HG03342 (cell line): ENCODE measurements at regions not wholly inside any gene's neighbourhood (a gene's known extent, or its start where the extent isn't known, plus 50 kb on each side); places are given as distances from the start of the nearest gene placed in this dataset.
"Not testable (repeated sequence)": the region's sequence is repeated elsewhere in the genome, so short reads cannot be mapped to it uniquely, and the experiment has no call there.

Source experiments
- ATAC-seq: cut with Tn5 transposase; IDR thresholded peaks from one replicate; pipeline ENCODE4 v1.9.1; 2021; ENCODE audit warnings: mild to moderate bottlenecking, moderate library complexity; ENCODE audit not compliant: unreplicated experiment

- ATAC-seq = no peak
Measured at GRCh38 chr2:59770651-59771050, 782.8 kb downstream of the BCL11A start.

- ATAC-seq = no peak
Measured at GRCh38 chr2:59761966-59762365, 791.5 kb downstream of the BCL11A start.

- no peak for ATAC-seq
Measured at GRCh38 chr2:59756150-59756549, 797.3 kb downstream of the BCL11A start.

GRCh38 chr2:59754011-59754735 lies 799.3 kb downstream of the BCL11A start:
- ATAC-seq = no peak

DNA sequence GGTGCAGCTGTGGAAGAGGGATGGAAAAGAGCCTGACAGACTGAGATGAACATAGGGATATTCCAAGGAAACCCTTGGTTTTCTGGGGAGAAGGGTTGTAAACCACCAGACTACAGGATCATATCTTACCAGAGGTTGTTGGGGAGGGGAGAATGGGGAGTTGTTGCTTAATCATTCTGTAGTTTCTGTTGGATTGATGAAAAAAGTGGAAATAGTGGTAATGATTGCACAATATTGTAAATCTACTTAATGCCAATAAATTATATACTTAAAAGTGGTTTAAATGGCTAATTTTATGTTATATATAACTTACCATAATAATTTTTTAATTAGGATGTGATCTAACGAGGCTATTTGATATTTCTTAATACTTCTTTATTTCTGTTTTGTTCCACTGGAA lies 800.9 kb downstream of the BCL11A start:
- no peak for ATAC-seq

- no peak for ATAC-seq
Measured at GRCh38 chr2:59752071-59752470, 801.4 kb downstream of the BCL11A start.

GRCh38 chr2:59751214-59751613 lies 802.2 kb downstream of the BCL11A start:
- not testable (repeated sequence) for ATAC-seq

- ATAC-seq = no peak
Measured at GRCh38 chr2:59746291-59746690, 807.2 kb downstream of the BCL11A start.

- no peak for ATAC-seq
Measured at GRCh38 chr2:59745085-59745484, 808.4 kb downstream of the BCL11A start.

- ATAC-seq = no peak
Measured at GRCh38 chr2:59744436-59744835, 809.0 kb downstream of the BCL11A start.

- no peak for ATAC-seq
Measured at GRCh38 chr2:59741840-59742239, 811.6 kb downstream of the BCL11A start.

- no peak for ATAC-seq
Measured at GRCh38 chr2:59739166-59739565, 814.3 kb downstream of the BCL11A start.

DNA sequence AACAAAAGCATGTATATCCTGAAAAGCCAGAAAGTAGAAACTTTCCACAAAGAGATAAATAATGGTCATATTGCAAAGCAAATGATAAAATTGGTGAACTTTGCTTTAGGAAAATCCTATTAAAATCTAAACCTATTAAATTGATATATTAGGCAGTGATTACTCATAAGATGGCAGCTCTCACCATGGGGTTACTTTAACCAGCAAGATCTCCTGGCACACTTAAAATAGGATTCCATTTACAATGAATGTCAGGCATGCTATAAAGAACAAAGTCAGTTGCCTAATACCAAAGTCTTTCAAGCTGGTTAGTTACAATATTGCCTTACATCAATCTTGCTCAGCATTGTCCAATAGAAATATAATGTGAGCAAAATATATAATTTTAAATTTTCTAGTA lies 816.2 kb downstream of the BCL11A start:
- no peak for ATAC-seq

DNA sequence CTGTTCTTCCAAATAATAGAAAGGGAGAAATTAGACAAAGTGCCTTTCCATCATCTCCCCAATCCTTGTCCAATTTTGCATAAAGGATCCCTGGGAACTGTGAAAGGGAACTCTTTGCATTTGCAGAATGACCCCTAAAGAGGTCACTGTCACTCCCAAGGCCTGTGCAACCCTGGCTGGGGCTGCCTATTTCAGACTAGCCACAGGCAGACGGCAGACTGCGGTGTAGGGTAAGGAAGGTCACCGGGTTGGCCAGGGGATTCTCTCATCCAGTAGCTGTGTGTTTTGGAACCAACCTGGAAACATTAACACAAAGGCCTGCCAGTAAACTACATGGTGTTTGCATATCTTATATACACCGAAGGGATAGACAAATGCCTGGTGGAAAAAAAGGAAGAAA lies 818.7 kb downstream of the BCL11A start:
- ATAC-seq = no peak

GRCh38 chr2:59733970-59734369 lies 819.5 kb downstream of the BCL11A start:
- ATAC-seq = no peak

DNA sequence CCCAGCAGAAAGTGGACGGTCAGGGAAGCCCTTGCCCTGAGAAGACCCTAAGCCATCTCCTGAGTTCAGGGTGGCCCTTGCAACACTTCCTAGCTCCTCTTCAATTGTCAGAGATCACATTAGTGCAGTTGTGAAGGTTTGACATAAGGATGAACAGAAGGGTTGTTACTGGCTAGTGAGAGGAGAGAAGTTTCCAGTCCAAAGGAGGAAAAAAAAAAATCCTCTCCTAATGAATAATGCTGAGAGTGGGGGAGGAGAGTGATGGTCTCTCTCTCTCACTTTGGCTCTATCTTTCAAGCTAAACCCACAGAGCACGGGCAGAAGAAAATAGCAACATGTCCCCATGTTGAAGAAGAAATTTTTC lies 819.9 kb downstream of the BCL11A start:
- ATAC-seq = no peak

DNA sequence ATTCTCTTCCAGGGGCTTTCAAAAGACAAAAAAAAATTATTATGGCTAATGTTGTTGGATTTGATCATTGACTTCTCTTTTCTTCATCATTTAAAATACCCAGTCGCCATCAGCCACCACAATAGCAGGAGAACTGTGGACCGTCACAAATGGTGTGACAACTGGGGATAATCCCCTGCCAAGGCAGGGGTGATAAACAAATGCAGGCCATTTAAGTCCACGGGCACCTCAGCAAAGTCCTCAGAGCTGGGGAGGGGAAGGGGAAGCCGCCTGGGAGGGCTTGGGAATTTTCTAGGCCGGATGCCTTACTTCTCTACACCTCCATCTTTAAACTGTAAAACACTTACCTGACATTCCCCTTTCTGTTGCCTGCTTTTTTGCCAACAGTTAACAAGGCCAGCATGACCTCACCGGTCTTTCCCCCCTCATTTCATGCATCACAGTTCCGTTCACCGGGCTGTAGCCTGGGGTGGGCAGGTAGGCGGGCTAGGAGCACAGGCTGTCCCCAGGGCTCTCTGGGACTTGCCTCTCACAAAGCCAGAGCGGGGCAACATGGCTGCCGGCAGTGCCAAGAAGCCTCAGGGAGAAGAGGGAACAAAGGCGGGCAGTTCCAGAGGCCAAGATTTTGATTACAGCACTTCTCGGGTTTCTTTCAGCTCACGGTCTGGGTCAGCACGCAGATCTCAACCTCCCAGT lies 820.4 kb downstream of the BCL11A start:
- no peak for ATAC-seq

DNA sequence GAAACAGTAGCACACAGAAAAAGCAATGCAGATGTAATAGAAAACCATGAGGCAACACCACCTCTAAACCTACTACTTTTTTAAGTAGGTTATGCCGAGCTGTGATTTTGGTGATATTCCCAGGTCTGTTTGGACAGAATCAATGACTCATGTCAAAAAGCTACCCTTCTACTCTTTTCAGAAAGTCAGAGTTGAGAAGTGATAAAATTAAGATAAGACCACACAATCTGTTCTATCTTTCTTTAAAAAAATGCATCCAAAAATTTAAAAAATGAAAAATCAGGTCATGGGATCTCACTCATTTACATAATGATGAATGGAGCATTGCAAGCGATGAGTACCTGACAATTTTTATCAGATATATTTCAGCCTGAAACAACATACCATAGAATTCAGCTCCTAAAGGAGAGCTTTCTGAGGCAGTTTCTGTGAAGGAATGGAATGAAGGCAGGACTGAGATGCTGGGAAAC lies 826.3 kb downstream of the BCL11A start:
- ATAC-seq = no peak

- ATAC-seq = peak; percentile 73
Measured at GRCh38 chr2:59726228-59727120, 827.0 kb downstream of the BCL11A start.

DNA sequence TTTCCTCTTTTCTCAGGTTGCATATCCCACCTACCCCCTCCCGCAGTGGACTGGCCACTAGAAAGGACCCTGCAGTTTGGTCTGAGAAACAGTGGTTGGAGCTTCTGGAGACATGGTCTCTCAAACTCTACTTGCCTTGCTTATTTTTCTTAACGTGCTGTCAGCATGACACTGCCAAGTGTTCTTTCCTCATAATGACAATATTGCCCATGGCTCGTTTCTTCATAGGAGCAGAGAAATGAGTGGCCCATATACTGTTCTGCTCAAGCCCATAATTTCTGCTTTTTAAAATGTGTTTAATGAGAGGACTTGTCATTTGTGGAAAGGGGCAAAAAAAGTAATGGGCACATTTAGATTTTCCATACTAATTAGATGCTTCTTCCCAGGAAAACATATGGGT lies 828.7 kb downstream of the BCL11A start:
- ATAC-seq = no peak

DNA sequence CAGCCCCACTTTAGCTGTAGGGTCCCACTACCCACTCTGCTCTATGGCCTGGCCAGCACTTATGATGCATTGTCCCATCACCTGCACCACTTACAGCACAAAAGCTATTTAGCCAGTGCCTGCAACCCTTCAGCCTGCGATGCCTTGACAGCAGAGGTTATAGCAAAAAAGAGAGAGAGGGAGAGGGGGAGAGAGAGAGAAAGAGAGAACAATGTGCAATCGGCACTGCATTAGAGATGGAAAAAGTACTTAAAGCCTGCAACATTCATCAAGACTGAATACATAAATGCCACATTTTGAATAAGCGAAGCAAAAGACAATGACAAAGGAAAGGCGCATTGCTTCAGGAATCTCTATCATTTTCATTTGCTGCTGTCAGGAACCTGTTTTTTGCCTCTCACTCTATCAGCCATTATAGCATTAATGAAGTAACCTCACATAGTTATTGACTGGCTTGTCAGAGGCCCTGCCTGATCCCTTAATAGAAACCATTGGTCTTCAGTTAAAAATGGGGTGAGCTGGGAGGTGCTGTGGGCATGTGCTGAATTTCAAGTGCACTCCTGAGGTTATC lies 833.1 kb downstream of the BCL11A start:
- ATAC-seq = no peak
